Retinal pigment epithelial cell (primary cell): ENCODE measurements at regions not wholly inside any gene's neighbourhood (a gene's known extent, or its start where the extent isn't known, plus 50 kb on each side); places are given as distances from the start of the nearest gene placed in this dataset.

Source experiments
- DNase-seq: peaks from one replicate; pipeline ENCODE4 v3.0.0-alpha.2; 2010; ENCODE audit warnings: low read depth
- H3K4me3 ChIP-seq: 2 replicates; pipeline ENCODE4 v1.5.1; 2011; ENCODE audit warnings: mild to moderate bottlenecking, low read length, control low read depth, moderate library complexity
- CTCF ChIP-seq: conservative IDR thresholded peaks from 2 replicates; pipeline ENCODE4 v1.5.1; 2011; ENCODE audit warnings: low read depth, low read length, control low read depth, inconsistent platforms

GRCh38 chr22:23373601-23374000 is 193.3 kb downstream of the BCR start:
- TF ChIP-seq CTCF, result no peak
- no peak overlapping the region for H3K4me3 ChIP-seq
- no peak for DNase-seq

GRCh38 chr22:23370251-23370650 is 189.9 kb downstream of the BCR start:
- no peak overlapping the region for H3K4me3 ChIP-seq
- no peak for DNase-seq
- TF ChIP-seq CTCF, result no peak

DNA sequence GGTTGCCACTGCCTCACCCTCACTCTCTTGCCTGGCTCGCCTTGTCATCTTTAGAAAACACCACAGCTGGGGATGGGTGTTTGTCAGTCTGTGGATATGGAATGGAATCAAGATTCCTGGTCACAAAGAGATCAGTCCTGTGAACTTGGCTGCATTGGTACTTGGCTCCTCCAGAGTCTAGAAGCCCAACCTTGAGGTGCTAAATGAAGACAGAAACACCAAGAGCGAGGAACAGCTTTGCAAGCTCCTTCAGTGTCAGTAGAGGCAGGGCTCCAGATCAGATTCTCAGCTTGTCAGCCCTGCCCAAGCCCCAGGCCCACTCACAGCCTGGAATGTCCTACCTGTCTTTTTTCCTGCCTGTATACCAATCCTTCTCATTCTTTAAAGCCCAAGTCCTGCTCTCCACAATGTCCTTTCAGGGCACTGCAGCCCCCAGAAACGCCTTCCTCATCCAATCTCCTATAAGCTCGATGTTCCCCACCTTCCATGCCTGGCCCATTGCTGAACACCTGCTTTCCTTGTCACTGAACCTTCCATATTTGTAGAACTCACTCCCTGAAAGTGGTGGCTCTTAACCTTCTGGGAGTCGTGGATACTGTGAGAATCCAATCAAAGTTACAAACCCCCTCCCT is 188.9 kb downstream of the BCR start:
- TF ChIP-seq CTCF, result no peak
- H3K4me3 ChIP-seq, result no peak overlapping the region
- no peak for DNase-seq
